ENCODE measurements at regions not wholly inside any gene's neighbourhood (a gene's known extent, or its start where the extent isn't known, plus 50 kb on each side); places are given as distances from the start of the nearest gene placed in this dataset.

DNA sequence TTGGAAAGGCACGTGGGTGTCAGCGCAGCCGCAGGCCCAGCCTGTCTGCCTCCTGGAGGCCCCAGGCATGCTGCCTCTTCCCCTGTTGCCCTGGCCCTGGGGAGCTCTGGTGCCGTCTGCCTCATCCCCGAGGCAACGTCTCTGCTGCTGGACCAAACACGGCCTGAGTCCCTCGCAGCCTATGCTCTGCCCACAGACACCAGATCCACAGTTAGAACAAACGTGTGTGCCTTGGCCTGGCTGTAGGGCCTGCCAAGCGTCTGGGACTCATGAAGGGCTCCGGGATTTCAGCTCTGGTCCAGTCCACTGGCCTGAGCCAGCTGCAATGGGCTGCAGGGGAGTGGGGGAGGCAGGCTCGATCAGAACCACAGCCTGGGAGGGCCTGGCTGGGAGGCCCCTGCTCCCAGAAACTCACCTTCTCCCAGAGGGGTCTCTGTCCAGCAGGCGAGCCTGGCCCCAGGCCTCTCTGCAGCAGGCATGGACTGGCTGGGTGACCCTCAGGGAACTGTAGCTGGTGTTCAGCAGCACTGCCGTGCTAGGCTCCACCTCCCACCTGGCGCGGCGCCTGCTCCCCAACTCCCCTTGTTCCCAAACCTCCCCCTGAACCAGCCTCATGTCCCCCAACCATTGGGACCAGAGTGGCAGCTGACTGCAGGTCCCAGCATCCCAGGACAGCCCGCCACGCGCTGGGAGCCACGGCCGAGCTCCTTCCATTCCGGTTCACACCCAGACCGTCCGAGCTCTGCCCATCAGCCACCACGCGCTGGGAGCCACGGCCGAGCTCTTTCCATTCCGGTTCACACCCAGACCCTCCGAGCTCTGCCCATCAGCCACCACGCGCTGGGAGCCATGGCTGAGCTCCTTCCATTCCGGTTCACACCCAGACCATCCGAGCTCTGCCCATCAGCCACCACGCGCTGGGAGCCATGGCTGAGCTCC is 197.0 kb downstream of the DLL1 start:
- DNase-seq, result no peak

DNA sequence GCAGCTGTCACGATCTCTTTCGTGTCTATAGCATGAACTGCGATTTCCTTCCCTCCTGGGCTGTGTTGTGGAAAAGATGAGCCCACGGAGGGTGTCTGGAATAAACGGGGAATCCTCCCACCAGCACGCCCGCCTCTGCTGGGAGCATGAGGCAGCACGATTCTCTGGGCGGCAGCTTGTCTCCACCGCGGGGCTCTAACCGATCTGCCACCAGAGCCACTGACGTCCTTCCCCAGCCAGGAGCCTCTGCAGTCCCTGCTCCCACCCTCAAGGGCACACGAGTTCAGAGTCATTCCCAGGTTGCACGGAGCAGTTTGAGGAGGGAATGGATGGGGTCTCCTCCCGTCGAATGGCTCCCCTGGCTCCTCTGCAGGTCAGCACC is 197.6 kb downstream of the DLL1 start:
- DNase-seq, result no peak

DNA sequence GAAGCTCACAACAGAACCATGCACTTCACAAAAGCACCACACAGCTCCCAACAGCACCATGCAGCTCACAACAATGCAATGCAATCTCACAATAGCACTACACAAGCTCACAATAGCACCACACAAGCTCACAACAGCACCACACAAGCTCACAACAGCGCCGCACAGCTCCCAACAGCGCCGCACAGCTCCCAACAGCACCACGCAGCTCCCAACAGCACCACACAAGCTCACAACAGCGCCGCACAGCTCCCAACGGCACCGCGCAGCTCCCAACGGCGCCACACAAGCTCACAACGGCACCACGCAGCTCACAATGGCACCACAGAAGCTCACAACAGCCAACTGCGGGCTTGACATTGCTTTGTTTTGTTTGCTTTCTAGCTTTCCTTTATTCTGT is 198.1 kb downstream of the DLL1 start:
- no peak for DNase-seq

DNA sequence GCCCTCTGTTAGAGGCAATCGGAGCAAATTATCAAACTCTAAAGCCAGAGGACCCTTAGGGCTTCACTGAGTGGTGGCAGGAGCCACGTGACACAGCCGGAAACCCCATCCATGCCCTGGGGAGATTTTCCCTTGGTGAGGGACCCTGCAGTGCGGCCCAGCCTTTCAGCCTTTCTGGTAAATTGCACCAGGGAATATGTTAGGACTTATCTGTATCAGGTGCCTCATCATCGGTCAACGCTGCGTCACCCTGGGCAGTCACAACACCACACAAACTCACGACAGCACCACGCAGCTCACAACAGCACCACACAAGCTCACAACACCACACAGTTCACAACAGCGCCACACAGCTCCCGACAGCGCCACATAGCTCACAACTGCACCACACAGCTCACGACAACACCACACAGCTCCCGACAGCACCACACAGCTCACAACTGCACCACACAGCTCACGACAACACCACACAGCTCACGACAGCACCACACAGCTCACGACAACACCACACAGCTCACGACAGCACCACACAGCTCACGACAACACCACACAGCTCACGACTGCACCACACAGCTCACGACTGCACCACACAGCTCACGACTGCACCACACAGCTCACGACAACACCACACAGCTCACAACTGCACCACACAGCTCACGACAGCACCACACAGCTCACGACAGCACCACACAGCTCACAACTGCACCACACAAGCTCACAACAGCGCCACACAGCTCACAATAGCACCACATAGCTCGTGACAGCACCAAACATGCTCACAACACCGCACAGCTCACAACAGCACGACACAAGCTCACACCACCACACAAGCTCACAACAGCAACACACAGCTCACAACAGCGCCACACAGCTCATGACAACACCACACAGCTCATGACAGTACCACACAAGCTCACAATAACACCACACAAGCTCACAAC is 199.0 kb downstream of the DLL1 start:
- no peak for DNase-seq

DNA sequence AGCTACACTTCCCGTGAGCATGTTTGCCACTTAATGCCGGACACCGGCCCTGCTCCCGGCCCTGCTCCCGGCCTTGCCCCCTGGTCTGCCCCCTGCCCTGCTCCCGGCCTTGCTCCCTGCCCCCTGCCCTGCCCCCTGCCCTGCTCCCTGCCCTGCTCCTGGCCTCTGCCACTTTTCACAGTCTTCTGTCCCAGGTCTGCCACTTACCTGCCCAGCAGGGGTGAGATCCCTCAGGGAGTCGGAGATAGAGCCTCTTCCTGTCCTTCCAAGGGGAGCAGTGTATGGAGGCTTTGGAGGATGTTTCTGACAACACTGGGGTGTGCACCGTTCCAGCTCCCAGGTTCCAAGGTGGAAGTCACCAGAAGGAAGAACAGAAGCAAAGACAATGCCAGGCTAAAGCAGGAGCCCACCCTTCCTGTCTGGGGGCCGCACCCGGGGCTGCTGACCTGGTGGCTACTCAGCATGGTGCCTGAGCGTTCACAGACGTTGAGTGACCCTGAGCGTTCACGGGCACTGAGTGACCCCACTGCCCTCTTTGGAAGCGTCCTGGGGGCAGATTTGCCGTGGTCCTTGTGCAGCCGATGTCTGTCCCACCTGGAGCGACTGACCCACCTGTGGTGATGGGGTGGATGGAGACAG is 199.8 kb downstream of the DLL1 start:
- no peak for DNase-seq

DNA sequence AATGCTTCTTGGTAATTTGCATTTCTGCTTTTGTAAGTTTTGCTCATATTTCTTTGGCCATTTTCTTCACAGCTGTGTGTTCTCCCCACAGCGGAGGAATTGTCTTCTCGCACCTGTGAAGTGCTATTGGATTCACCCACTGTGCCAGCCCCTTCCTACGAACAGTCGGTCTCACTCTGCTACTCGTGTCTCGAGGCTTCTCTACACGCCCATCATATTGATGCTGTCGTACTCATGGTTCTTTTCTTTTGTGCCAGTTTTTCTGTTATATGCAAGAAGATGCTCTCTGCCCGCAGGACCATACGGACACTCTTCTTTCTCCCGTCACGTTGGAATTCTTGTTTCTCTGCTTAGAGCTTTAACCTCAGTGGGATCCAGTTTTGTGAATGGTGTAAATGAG is 200.3 kb downstream of the DLL1 start:
- DNase-seq, result no peak

DNA sequence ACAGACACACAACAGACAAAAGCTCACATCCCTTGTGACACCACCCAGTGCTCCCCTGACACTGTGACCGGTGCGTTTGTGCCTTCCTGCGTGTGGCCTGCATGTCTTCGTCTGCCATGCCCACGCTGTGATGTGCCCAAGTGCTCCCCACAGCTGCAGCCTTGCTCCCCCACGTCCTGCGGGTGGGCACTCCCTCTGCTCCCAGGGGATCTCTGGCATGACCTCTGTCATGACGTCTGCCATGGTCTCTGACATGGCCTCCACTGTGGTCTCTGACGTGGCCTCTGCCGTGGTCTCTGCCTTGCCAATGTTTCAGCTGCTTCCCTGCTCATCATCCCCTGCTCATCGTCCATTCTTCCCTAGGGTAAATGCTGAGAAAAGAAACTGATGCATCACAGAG is 200.9 kb downstream of the DLL1 start:
- DNase-seq, result peak; percentile 24

DNA sequence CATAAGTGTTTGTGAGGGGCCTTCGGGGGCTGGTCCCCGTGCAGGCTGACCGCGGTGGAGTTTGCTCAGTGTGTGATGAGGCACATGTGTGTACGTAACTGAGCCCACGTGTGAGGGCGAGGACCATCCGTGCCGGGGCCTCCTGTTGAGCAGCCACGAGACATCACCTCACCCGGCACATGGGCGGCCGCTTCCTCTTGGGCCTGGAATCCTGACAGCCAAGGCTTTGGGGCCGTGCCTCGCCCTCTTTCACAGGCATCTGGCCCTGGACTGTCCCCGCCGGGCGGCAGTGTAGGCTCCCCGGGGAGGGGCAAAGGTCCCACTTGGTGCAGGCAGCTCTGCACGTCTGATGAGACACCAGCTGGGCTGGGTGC is 202.3 kb downstream of the DLL1 start:
- DNase-seq, result peak; percentile 16

DNA sequence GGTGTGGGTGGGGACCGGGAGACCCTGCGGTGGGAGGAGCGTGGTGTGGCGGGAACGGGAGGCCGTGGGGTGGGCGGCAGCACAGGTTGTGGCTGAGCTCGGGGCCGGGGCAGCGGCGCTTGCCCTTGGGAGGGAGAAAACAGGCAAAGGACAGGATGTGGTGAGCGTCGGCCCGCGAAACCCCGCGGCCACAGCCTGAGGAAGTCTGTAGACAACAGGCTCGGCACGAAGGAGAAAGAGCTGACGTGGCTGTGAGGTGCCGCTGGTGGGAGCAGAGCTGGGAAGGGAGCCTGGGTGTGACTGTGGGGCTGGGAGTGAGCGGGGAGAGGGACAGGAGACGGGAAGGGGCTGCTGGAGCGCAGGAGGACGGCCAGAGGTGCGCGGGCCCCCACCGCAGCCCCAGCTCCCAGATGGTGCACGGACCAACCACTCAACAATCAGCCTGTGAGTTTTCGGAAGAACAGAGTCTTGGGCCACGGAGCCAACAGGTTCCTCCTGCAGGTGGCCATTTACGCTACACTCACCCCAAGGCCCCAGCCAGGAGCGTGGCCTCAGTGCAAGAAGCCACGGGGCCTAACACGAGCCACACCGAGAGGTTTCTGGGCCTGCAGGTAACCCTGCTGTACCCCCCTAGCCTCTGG is 202.8 kb downstream of the DLL1 start:
- peak; percentile 64 for DNase-seq

DNA sequence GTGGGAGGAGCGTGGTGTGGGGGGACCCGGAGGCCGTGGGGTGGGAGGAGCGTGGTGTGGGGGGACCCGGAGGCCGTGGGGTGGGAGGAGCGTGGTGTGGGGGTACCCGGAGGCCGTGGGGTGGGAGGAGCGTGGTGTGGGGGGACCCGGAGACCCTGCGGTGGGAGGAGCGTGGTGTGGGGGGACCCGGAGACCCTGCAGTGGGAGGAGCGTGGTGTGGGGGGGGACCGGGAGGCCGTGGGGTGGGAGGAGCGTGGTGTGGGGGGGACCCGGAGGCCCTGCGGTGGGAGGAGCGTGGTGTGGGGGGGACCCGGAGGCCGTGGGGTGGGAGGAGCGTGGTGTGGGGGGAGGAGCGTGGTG is 203.5 kb downstream of the DLL1 start:
- DNase-seq, result peak; percentile 19

DNA sequence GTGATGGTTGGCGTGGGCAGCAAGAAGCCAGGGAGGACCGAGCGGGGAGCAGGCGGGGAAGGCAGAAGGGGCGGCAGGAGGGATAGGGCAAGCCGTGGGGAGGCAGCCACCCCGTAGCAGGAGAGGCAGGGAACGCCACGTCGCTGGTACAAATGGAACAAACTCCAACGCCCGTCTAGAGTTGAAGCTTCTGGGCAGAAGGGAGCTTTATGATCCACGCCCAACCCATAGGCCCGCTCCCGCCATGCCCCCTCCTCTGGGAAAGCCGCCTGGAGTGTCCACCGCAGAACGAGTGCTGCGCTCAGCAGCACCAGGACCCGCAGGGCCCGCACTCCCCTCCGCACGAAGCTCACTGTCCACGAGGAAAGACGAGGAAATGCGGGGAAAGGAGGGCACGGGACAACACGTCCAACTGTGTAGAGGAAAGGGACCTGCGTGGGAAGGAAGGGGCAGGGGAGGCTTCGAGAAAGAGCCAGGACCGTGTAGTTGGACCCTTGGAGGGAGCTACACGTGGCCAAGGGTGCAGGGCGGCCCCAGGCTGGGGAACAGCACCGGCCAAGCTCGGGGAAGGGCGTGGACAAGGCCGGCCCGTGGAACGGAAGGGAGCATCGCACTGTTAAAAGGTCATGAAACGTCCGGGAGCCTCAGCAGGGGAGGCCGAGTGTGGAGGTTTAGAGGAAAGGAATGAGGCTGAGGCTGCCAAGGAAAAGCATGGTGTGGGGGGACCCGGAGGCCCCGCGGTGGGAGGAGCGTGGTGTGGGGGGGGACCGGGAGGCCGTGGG is 204.0 kb downstream of the DLL1 start:
- DNase-seq, result no peak

DNA sequence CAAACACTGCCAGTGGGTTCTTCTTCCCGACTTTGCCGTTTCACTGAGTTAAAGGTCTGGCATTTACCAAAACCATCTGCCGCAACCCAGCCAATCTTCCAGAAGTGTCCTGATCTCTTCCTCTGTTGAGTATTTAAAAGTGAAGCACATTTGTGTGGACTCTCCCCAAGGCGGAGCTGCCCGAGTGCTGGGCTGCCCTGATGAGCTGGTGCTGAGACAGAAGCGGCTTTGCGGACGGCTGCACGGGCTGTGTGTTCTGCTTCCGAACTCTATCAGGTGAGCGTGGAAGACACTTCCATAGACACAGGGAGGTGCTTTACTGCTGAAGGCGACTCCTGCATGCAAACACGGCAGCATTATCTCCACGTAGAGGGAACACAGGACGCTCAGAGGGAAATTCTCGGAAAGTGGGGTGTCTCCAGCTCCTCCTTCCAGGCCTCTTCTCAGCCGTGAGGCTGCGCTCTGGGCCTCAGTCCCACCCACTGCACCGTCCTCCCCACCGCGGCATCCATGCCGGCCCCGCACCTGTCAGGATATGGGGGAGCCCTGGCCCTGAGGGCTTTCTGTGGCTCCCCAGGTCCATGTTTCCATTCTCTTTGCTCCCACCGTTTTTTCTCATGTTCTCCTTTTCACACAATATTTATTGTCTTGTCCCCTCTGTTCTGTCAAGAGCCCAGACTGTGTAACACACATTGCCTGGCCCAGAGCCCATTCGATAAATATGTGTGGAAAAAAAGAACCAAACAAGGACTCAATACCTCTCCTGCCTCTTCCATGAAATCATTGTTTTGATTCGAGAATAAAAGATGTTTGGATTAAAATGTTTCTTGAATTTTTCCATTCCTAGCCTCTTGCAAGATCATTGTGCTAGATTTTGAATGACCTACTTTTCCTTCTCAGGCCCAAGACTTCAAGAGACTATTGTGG is 205.1 kb downstream of the DLL1 start:
- no peak for DNase-seq

DNA sequence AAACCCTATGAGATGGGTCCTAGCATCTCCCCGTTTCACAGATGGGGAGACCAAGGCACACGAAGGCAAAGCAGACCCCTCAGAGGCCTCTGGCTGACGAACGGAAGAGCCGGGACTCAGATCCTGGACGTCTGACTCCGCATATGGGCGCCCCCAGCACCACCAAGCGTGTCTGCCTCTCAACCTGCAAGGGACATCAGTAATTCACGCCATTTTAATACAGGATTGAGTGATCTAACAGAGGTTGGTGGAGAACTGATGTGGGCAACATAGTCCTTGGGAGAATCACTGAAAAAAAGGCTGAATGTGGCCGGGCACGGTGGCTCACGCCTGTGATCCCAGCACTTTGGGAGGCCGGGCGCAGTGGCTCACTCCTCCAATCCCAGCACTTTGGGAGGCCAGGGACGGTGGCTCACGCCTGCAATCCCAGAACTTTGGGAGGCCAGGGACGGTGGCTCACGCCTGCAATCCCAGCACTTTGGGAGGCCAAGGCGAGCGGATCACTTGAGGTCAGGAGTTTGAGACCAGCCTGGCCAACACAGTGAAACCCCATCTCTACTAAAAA is 206.6 kb downstream of the DLL1 start:
- no peak for DNase-seq

DNA sequence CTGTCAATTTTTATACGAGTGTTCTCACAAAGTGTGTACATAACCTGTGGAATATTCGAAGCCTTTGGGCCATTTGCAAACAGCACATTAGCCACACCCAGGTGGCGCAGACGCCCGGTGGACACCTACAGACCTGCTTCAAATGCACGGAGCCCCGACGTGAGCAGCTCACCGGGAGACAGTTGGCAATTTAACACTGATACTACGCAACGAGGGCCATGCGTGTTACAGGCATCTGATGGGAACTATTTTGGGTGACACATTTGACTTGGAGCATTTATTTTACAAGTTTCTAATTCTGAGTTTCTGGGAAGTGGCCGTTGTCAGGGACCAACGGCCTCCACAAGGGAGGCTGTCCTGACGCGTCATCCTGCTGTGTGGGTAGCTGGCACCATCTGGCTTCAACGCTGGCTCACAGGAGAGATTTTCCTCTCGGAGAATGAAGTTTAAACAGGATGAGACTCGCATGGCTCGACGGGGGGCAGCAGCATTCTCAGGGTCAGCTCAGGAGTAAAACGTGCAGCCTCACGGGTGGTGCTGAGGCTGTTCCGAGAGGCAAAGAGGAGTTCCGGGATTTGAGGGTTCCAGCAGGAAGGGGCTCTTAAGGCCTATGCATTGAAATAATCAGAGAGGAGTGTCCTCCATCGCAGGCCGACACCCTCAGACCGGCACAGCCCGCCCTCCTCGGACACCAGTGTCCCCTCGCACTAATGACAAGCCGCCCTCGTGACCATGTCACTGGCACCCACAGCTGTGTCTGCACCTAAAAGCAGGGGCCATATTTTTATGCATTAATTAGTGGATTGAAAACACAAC is 207.4 kb downstream of the DLL1 start:
- DNase-seq, result no peak

DNA sequence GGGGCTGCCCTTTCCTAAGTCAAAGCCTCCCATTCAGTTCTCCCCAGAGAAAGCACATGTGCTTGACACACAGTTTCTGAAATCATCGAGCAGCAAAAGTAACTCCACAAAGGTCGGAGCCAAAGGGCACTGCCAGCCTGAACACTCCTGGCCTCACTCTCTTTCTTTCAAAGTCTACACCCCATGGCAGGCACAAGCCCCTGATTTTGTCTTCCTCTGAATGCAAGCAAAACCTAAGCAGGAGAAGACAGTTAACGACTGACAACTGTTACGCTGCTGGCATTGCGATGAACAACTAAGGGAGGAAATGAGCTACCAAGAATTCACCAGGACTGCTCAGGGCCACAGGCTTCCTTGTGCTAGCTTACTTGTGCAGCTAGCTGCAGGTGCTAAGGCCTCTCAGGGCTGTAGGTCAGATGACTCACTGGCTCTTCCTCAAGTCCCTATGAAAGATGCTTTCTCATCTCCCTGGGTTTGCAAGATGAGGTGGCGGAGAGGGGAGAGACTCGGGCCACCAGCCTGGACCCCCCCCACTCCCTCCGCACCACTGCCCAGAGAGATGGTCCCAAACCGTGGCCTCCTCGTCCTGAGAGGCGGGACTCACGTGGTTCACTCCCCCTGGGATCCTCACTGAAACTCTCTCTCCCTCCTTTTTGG is 208.2 kb downstream of the DLL1 start:
- DNase-seq, result no peak

DNA sequence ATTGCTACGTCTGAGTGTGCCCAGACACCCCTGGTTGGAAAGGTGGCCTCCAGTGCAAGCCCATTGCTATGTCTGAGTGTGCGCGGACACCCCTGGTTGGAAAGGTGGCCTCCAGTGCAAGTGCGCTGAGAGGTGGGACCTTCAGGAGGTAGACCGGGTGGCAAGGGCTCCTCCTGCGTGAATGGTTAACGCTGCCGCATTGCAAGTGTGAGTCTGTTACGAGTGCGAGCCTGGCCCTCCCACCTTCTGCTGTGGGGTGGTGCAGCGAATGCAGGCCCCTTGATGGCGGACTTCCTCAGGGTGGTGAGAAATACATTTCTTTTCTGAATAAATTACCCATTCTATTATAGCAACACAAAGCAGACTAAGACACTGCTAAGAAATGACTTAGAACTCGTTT is 208.8 kb downstream of the DLL1 start:
- DNase-seq, result no peak

DNA sequence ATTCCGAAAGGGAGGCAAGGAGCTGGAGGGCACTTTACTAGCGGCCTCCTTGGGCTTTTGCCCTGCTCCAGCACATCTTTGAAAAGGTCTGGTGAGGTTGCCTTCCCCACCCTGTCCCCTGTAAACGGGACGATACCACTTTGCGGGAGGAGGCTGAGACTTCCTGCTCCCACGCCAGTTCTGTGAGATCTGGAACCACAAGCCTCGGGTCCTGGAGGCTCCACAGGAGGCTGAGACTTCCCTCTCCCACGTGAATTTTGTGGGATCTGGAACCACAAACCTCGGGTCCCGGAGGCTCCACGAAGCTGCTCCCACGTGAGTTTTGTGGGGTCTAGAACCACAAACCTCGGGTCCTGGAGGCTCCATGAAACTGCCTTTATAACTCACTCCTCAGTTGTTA is 209.3 kb downstream of the DLL1 start:
- DNase-seq, result no peak

DNA sequence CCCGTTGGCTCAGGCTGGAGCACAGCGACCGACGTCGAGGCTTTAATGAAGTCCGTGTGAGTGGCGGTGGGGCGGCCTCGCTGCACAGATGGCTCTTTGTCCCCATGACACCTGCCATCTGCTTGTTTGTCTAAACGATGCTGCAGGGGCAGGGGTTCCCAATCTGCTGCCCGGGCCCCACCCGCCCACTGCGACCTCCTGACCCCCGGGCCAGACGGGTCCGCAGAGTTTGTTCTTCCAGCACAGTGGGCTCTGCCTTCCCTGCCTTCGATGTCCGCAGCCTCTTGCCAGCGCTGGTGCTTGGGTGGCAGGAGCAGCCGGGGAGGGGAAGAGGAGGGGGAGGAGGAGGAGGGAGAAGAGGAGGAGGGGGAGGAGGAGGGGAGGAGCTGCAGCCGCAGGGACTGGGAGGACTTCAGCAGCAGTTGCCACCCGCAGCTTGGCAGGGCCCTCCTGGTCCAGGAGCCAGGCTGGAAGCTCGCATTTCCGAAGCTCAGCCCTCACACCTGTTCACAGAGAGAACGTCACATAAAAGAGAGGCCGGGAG is 210.0 kb downstream of the DLL1 start:
- DNase-seq, result no peak
